B cell (primary cell): ENCODE measurements at regions not wholly inside any gene's neighbourhood (a gene's known extent, or its start where the extent isn't known, plus 50 kb on each side); places are given as distances from the start of the nearest gene placed in this dataset.

Experiments
- ATAC-seq: fragments of 200-7000 bp; cut with Tn5 transposase; one replicate; pipeline ENCODE4 v1.10.0; 2021; ENCODE audit warnings: low read depth, mild to moderate bottlenecking, moderate number of reproducible peaks, moderate library complexity
- CTCF ChIA-PET: fragments of 350-600 bp; sonication (Branson Sonifier 250); formaldehyde crosslinking; loops from one replicate; lab custom pipeline; 2021; ENCODE audit warnings: antibody characterized with exemption, inconsistent platforms; lab: Charles Lee
- POLR2A ChIA-PET: fragments of 350-600 bp; sonication (Branson Sonifier 250); formaldehyde crosslinking; loops from one replicate; lab custom pipeline; 2021; ENCODE audit warnings: antibody characterized with exemption; lab: Charles Lee
- DNase-seq: peaks from one replicate; pipeline ENCODE4 v3.0.0; 2013
- H2AFZ ChIP-seq: 2 replicates; pipeline ENCODE4 v1.6.1; 2012; ENCODE audit warnings: mild to moderate bottlenecking, low read depth, low read length; ENCODE audit not compliant: insufficient read depth, poor library complexity, severe bottlenecking
- H3K27ac ChIP-seq, 2 donors: 1 replicate in 1 of 2; 2 replicates in 1 of 2; pipeline ENCODE4 v1.5.1; 2012 to 2013; ENCODE audit warnings: low read length in 2 of 2, mild to moderate bottlenecking in 2 of 2, moderate library complexity in 1 of 2
- H3K27me3 ChIP-seq, 4 experiments: fragments of 200-600 bp in 1 of 4; sonication (generic) in 1 of 4; replicated peaks in 1 of 4; 1 replicate in 2 of 4; 2 replicates in 2 of 4; pipeline versions ENCODE4 v1.6.1 to v1.7.0; 2013 to 2016; ENCODE audit warnings: low read length in 3 of 4, mild to moderate bottlenecking in 2 of 4, mixed read lengths in 1 of 4, moderate library complexity in 1 of 4; ENCODE audit not compliant: insufficient read depth in 4 of 4, control insufficient read depth in 3 of 4; ENCODE audit errors: control extremely low read depth in 1 of 4
- H3K36me3 ChIP-seq, 2 experiments: replicated peaks in 1 of 2; 1 replicate in 1 of 2; 2 replicates in 1 of 2; pipeline versions ENCODE4 v1.6.1 to v1.7.1; 2013; ENCODE audit warnings: low read length in 1 of 2; ENCODE audit not compliant: insufficient read depth in 2 of 2, control insufficient read depth in 1 of 2; ENCODE audit errors: control extremely low read depth in 1 of 2, extremely low read depth in 1 of 2
- H3K4me1 ChIP-seq, 2 donors: fragments of 200-600 bp in 1 of 2; sonication (generic) in 1 of 2; 1 replicate in 1 of 2; 2 replicates in 1 of 2; pipeline versions ENCODE4 v1.5.1 to v1.6.1; 2013 to 2017; ENCODE audit warnings: low read length in 2 of 2; ENCODE audit not compliant: control insufficient read depth in 2 of 2, insufficient read depth in 2 of 2
- H3K4me2 ChIP-seq: replicated peaks from 2 replicates; pipeline ENCODE3; 2012; ENCODE audit warnings: mild to moderate bottlenecking, low read depth, low read length; ENCODE audit not compliant: poor library complexity, severe bottlenecking
- H3K4me3 ChIP-seq, 5 experiments: fragments of 200-600 bp in 1 of 5; sonication (generic) in 1 of 5; 1 replicate in 3 of 5; 2 replicates in 2 of 5; pipeline versions ENCODE4 v1.5.1 to v1.7.0; 2011 to 2016; ENCODE audit warnings: low read length in 4 of 5, mild to moderate bottlenecking in 4 of 5, low read depth in 2 of 5, control low read depth in 1 of 5, moderate library complexity in 1 of 5; ENCODE audit not compliant: insufficient read depth in 1 of 5; ENCODE audit errors: control extremely low read depth in 1 of 5, extremely low read depth in 1 of 5
- H3K79me2 ChIP-seq: fragments of 200-600 bp; sonication (generic); one replicate; pipeline ENCODE4 v1.6.0; 2016; ENCODE audit warnings: low read length; ENCODE audit not compliant: control insufficient read depth, insufficient read depth
- H3K9ac ChIP-seq: fragments of 200-600 bp; sonication (generic); 2 replicates; pipeline ENCODE4 v1.6.1; 2017; ENCODE audit warnings: mild to moderate bottlenecking, low read length, moderate library complexity
- H3K9me3 ChIP-seq, 3 donors: one replicate each; pipeline versions ENCODE4 v1.6.1 to v1.7.1; 2013; ENCODE audit warnings: low read length in 2 of 3; ENCODE audit not compliant: control insufficient read depth in 2 of 3, insufficient read depth in 1 of 3; ENCODE audit errors: control extremely low read depth in 1 of 3
- H4K20me1 ChIP-seq: 2 replicates; pipeline ENCODE4 v1.6.0; 2012; ENCODE audit warnings: mild to moderate bottlenecking, low read length; ENCODE audit not compliant: insufficient read depth, control insufficient read depth, poor library complexity, severe bottlenecking
- H3K27ac Mint-ChIP-seq: one replicate; pipeline ENCODE4 v1.8.0; 2021; ENCODE audit warnings: mixed read lengths
- H3K27me3 Mint-ChIP-seq: one replicate; pipeline ENCODE4 v1.8.0; 2021; ENCODE audit warnings: mixed read lengths
- H3K4me1 Mint-ChIP-seq: one replicate; pipeline ENCODE4 v1.8.0; 2021; ENCODE audit warnings: mixed read lengths
- H3K4me3 Mint-ChIP-seq: one replicate; pipeline ENCODE4 v1.8.0; 2021; ENCODE audit warnings: mixed read lengths
- H3K9me3 Mint-ChIP-seq: one replicate; pipeline ENCODE4 v1.8.0; 2022; ENCODE audit warnings: mixed read lengths; ENCODE audit not compliant: insufficient read depth
- CTCF ChIP-seq: fragments of 200-600 bp; IDR thresholded peaks from one replicate; pipeline ENCODE4 v1.8.0; 2022; ENCODE audit warnings: antibody characterized with exemption, mild to moderate bottlenecking
- EZH2 ChIP-seq: IDR thresholded peaks from 2 replicates; pipeline ENCODE4 v1.6.1; 2012; ENCODE audit warnings: borderline replicate concordance, low read depth, mild to moderate bottlenecking, moderate library complexity, low read length; ENCODE audit not compliant: insufficient read depth, poor library complexity, severe bottlenecking
- WGBS: methylation state at CpG from one replicate; pipeline ENCODE4 v1.1.5; 2013; ENCODE audit warnings: missing lambda C conversion rate; ENCODE audit not compliant: insufficient coverage; 5-methylcytosine and 5-hydroxymethylcytosine counted together
- intact Hi-C: fragments of 100-400 bp; cut with micrococcal nuclease; formaldehyde crosslinking; loops from one replicate; pipeline ENCODE4 v1.10.0; 2022

- ATAC-seq (no peak), DNase-seq (no peak)
- TF ChIP-seq CTCF = no peak
- no peak for TF ChIP-seq EZH2
- Histone ChIP-seq H3K4me3 (no peak overlapping the region), H3K9ac (no peak overlapping the region), H3K36me3 (no peaks in the 10 kb centered on the region), H3K79me2 (no peaks in the 10 kb centered on the region), H2AFZ (no peak overlapping the region), H3K27ac (no peak overlapping the region), H3K9me3 (peaks cover 0 to 11% (median 0%) of the 10 kb centered on the region in 3 donors), H3K4me2 (no peak overlapping the region), H3K4me1 (no peaks in the 10 kb centered on the region), H4K20me1 (no peaks in the 10 kb centered on the region), H3K27me3 (no peaks in the 10 kb centered on the region)
- no peak overlapping the region for H3K4me3 Mint-ChIP-seq
- 90% methylated on average over 3 of the region's 4 CpGs for WGBS
- H3K9me3 Mint-ChIP-seq = peaks cover 5% of the 10 kb centered on the region
- CTCF ChIA-PET = no interaction called here
- POLR2A ChIA-PET = no interaction called here
- no peaks in the 10 kb centered on the region for H3K27me3 Mint-ChIP-seq
- no peaks in the 10 kb centered on the region for H3K4me1 Mint-ChIP-seq
- intact Hi-C loops = no loop called here
- H3K27ac Mint-ChIP-seq = no peak overlapping the region
These were observed 505.1 kb upstream of the TMPRSS15 start for GRCh38 chr21:18908641-18909040.

GRCh38 chr21:18913914-18914313 lies 510.3 kb upstream of the TMPRSS15 start:
- POLR2A ChIA-PET = no interaction called here
- H3K27me3 Mint-ChIP-seq = no peaks in the 10 kb centered on the region
- WGBS = 94% methylated on average over 3 of the region's 4 CpGs
- no peak overlapping the region for H3K4me3 ChIP-seq
- no peak overlapping the region for H2AFZ ChIP-seq
- H3K27me3 ChIP-seq = no peaks in the 10 kb centered on the region
- H3K4me3 Mint-ChIP-seq = no peak overlapping the region
- DNase-seq = no peak
- no peaks in the 10 kb centered on the region for H3K4me1 ChIP-seq
- CTCF ChIA-PET = no interaction called here
- H3K4me2 ChIP-seq = no peak overlapping the region
- no peaks in the 10 kb centered on the region for H3K79me2 ChIP-seq
- intact Hi-C loops = no loop called here
- no peak for TF ChIP-seq CTCF
- no peak for TF ChIP-seq EZH2
- H3K4me1 Mint-ChIP-seq = no peaks in the 10 kb centered on the region
- H4K20me1 ChIP-seq = no peaks in the 10 kb centered on the region
- H3K9ac ChIP-seq = no peak overlapping the region
- no peak overlapping the region for H3K27ac Mint-ChIP-seq
- H3K9me3 Mint-ChIP-seq = peaks cover 5% of the 10 kb centered on the region
- peaks cover 0 to 12% (median 0%) of the 10 kb centered on the region in 3 donors for H3K9me3 ChIP-seq
- no peaks in the 10 kb centered on the region for H3K36me3 ChIP-seq
- ATAC-seq = no peak
- H3K27ac ChIP-seq = no peak overlapping the region
